Heart left ventricle (tissue), 13 donors: ENCODE measurements at regions not wholly inside any gene's neighbourhood (a gene's known extent, or its start where the extent isn't known, plus 50 kb on each side); places are given as distances from the start of the nearest gene placed in this dataset.

ENCODE experiments used
- CTCF ChIP-seq, 12 donors: fragments of 200-600 bp; sonication (generic) in 4 of 12; IDR thresholded peaks; one replicate each; pipeline versions ENCODE4 v1.5.0 to v1.8.0; 2018 to 2022; ENCODE audit warnings: antibody characterized with exemption in 12 of 12, mild to moderate bottlenecking in 5 of 12
- POLR2A ChIP-seq, 2 donors: fragments of 450-650 bp; IDR thresholded peaks; one replicate each; pipeline ENCODE4 v1.6.1; 2017; ENCODE audit warnings: antibody characterized with exemption in 2 of 2, mild to moderate bottlenecking in 2 of 2, moderate library complexity in 2 of 2
- donor health status: ischemic (EF 13 %, LVEDD 7.1; RV severe dilation, severe dysfunction).
- donor health status: DM: no; HTN: yes; CAD: no.
- donor health status: DM: no; HTN: no; CAD: no.
- donor health status: ischemic (EF 25% LVEDD 6.9; RV normal size, moderate dysfunction).
- donor health status: ischemic (EF 25% LVEDD 5.7; RV mildly dilated, moderate dysfunction).
- donor health status: ischemic (EF 35%, LVEDD 5.7; RV mildly dilated, moderate dysfunction).
- donor health status: nonischemic (EF 11% LVEDD 7.7; RV severe dilation, severe dysfunction).
- donor health status: DM: yes; HTN: yes; CAD: no.
- donor health status: PGD.
- donor health status: ischemic (EF 29% LVEDD 5.4; RV normal size, mild dysfunction).
- donor health status: nonischemic (EF 23%, LVEDD 6.1; RV moderate dilation, normal function).

GRCh38 chr6:67766057-67766456 is 869.0 kb upstream of the ADGRB3 start:
- no peak for TF ChIP-seq CTCF (IDR thresholded peaks at IDR 0.05)
- no peak for TF ChIP-seq POLR2A (IDR thresholded peaks at IDR 0.05)
